GM11168 (cell line): ENCODE measurements at regions not wholly inside any gene's neighbourhood (a gene's known extent, or its start where the extent isn't known, plus 50 kb on each side); places are given as distances from the start of the nearest gene placed in this dataset.

Experiments used
- in situ Hi-C: fragments of 300-500 bp; cut with MboI; formaldehyde crosslinking; loops from one replicate; pipeline ENCODE4 v1.12.0; 2022; ENCODE audit warnings: low sequenced_read_pairs; ENCODE audit not compliant: unreplicated experiment

DNA sequence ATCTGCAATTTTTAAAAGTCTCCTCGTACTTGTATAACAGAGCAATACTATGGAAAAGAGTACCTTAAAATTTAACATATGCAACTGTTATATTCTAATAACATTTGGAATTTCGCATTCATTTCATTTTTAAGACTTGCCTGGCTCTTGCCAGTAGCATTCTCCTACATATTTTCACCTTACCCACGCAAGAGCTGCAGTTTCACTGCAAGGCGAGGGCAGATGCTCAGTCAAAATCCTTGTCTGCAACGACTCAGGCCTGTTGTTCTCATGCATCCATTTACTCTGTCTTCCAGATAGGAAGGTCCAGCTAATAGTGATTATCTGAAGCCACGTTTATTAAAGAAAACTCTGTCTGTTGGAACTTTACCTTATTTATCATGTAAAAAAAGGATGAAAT, 227.0 kb upstream of the RFC3 start:
- in situ Hi-C loops = no loop called here

DNA sequence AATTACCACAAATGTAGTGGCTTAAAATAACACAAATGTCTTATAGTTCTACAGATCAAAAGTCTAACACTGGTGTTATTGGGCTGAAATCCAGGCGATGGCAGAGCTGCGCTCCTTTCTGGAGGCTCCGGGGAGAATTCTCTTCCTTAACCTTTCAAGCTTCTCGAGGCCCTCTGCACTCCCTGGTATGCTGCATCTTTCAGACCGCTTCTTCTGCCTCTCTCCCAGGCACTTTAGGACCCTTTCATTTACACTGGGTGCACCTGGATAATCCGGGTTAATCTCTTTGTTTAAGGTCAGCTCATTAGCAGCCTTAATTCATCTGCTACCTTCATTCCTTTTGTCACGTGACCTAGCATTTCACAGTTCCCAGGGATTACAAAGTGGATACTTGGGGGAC, 211.3 kb upstream of the RFC3 start:
- in situ Hi-C loops = no loop called here

DNA sequence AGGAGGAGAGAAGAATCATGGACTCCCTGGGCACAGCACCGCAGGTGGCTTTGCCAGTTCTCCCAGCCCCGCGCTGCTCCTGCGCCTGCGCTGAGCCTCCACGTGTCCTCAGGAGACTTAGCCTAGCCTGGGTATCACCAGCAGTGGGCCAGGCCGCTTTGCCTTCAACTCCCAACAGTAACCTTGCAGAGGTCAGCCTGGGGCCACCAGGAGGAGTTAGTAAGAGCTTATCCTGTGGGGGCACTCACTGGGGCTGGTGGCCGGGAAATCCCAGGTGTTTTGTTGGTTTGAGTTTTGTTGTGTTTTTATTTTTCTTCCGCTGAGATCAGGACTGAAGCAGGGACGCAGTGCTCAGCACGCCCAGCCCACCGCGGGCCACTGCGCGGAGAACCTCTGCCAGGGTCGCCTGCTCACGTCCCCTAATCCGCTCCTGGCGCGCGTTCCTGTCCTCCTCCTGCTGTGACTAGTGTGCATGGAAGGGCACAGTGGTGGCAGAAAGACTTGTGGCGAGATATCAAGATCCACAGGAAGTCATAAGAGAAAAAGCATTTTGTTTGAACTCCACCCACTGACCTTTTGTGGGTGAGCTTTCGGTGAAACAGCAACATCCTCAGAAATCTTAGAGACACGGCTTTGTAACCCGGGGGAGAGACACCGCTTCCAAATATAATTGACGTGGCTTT, 207.4 kb upstream of the RFC3 start:
- in situ Hi-C loops = no loop called here

DNA sequence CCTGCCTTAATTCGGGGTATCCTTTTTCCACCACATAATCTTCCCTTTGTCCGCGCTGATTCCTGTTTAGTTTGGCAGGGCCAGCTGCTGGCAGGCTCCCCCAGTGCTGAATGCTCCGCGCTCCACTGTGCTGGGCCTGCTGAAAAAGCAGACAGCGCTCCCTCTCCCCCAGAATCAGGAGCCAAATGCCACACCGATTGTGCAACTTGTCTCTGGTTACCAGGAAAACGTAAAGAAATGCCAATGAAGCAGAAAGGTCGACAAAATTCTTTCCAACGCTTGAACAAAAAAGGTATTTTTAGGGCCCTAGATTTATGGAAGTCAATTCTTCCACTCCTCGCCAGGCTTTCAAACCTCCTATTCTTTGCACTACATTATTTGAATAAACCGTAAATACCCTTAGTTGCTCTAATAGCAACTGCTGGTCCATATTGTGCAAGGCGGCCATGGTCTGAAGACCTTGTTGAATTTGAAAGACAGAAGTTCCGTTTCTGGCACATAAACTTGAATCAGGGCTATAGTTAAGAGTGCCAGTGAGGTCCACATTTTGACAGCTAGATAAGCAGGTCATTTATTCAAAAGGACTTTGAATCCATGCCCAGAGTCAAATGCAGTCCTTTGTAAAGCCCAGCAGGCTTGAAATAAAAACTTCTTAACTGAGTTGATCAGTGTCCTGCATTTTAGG, 206.7 kb upstream of the RFC3 start:
- in situ Hi-C loops = no loop called here

DNA sequence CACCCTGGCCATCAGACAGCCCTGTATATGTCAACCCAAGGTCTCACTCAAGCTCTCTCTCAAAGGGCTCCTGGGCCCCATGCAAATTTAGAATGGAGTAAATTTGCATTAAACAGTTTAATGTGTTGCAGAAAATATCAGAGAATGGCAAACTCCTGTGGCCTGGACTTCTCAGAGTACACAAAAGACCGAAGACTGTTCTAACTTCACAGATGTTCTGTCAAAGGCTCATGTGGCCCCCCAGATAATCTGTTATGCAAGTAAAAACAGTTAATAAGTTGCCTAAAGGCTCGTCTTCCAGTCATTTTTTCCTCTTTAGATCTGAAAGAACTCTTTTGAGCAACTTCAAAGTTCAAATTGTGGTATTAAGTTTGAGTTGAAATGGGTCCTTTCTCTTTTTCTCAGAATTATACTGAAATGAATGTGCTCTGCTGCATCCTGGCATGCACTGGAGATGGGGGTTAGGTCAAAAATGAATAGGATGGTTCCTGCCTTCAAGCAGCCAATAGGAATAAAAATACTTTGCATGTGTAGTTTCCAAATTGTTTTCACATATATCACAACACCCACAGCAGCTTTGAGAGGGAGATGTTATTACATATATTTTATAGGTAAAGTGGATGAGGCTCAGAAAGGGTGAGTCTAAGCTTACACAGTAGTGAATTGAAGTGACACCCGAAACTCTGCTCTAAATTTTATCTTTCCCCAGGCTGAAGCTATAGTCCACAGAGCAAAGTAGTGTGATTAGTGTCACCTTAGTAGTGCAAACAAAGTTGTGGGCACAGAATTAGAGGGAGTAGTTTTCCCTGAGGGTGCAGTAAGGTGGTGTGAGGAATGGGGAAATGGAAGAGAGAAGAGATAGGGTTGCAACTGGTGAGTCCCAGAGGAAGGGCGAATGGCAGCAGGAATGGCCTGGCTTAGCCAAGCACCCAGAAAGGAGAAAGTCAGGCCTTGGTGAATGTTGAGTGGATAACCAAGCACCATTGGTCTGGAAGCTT, 205.0 kb upstream of the RFC3 start:
- in situ Hi-C loops = no loop called here

DNA sequence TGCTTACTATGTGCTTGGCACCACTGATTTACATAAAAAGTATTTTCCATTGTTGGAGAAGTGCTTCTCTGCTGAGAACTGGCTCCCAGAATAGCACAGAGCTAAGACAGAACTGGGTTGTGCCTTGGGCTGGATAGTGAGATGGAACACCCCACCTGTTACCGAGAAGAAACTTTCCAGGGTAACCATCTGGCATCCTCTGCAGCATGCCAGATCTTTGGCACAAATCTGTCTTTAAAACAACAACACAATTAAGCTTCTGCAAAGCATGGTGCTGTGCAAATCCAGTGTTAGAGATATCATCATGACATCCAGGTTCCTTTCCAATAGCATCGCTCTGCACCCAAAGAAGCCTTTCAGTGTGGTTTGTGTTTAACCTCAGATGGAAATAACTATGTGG, 202.5 kb upstream of the RFC3 start:
- in situ Hi-C loops = no loop called here

DNA sequence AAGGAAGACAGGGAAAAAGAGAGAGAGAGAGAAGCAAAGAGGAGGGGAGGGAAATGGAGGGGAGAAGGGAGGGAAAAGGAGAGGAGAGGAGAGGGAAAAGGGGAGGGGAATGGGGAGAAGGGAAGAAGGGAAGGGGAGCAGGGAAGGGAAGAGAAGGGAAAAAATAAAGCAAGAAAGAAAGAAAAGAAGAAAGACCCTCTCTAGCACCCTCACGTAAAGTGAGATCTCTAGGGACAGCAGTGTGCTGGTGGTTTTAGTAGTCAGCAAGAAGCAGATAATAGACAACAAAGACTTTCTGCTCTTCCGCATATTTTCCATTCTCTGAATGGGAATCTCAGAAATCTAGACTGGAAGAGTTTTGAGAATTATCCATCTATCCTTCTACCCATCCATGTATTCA, 201.8 kb upstream of the RFC3 start:
- in situ Hi-C loops = no loop called here

DNA sequence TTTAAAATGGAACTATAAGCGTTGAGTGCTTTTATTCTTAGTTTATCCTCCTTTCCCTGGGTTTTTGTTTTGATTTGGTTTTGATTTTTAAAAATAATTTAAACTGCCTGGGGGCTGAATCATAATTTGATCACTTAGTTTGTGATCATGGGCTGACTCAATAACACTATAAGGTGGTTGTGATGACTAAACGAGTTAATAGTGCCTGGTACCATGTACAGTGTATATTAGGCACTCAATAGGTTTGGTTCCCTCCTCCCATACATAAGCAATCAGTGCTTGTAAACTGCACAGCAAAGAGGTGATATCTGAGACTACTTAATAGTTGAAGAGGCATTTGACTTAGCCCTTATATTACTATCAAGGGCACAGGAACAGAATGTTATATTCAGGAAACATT, 200.9 kb upstream of the RFC3 start:
- in situ Hi-C loops = no loop called here

DNA sequence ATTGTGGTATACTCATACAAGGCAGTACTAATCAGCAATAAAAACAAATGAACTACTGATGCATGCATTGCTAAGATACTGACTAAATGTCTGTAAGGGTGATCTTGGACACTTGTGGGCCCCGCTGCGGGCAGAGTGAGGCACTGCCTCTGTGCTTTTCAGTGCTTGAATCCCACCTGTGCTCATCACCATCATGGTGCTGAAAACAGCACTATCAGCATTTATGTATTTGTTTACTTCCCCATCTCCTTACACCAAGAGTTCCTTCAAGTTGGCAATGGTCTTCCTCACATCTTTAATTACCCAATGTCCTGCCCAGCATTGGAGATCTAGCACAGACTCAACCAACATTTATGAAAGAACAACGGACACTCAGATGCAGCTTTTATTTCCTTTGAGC, 193.7 kb upstream of the RFC3 start:
- in situ Hi-C loops = no loop called here

DNA sequence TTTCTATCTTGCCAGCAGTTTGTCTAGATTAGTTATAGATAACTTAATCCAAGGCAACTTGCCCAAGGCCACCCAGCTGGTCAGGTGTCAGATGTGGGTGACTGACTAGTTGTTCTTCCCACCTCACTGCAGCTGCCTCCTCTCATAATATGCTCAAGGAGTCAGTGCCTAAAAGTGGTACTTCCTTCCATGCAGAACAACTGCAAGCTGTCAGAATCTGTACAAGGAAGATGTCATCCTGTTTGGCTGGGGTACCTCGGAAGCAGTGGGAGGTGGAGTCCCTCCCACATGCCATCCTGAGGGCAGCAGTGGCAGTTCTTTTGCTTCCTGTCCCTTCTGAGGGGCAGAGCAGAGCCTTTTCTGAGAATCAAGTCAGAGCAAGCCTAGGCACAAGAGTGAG, 193.2 kb upstream of the RFC3 start:
- in situ Hi-C loops = no loop called here

DNA sequence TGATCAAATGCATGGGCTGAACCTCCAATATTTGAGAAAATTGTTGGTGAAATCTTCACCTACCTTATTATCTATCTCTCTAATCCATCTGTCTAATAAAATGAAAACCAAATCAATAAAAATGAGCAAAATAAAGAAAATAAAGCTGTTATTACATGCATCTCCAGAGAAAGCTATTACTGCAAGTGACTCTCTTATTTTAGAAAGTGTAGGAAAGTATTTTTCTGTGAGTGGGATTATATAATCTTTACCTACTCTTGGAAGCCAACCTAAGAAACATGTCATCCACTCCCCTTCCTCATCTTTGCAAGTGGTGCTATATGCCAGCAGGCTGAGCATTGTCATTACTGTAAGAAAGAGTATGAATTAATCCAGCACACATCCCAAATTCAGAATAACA, 191.5 kb upstream of the RFC3 start:
- in situ Hi-C loops = no loop called here

DNA sequence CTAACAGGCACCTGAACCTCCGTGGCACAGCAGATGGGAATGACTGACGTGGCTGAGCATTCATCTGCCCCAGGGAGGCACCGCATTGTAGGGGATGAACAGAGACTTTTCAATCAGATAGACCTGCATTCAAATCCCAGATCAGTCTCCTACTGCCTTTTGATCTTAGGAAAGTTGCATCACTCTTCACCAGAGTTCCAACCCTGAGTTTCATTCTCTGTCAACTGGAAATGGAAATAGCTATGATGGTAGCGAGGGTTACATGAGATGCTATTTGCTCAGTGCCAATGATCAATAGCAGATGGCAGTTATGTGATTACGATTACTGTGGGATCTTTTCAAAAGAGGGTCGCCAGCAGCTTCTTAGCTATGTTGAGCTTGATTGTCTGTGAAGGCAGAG, 189.3 kb upstream of the RFC3 start:
- in situ Hi-C loops = no loop called here

DNA sequence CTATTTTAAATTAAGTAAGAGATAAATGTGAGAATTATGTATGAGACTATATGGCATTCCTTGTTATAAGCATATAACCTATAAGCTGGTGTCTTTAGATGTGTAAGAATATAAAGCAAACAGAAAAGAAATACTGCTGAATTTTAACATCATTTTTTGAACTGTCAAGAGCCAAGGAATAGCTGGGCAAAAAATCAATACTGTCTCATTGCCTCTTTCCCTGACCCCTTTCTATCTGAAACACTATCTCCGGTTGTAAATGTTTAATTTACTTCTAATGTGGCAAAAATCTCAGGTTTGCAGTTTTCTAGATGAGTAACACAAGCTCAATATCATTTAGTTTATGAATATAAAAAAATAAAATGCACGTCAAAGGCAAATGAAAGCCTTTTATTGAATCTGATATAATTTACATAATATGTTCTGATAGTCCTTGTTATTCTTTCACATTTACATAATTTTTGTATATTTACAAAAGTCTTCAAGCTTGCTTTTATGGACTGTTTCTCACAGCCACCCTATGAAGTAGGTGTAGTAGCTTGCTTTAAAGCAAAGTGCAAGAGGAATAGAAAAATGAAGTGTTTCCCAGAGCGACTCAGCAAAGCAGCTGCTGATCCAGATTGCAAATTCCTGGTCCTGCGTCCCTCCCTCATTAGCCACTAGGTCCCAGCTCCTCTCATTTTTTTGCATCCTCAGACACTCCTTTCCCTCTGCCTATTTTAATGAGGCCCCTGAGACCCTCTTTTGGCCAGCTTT, 188.2 kb upstream of the RFC3 start:
- in situ Hi-C loops = no loop called here

DNA sequence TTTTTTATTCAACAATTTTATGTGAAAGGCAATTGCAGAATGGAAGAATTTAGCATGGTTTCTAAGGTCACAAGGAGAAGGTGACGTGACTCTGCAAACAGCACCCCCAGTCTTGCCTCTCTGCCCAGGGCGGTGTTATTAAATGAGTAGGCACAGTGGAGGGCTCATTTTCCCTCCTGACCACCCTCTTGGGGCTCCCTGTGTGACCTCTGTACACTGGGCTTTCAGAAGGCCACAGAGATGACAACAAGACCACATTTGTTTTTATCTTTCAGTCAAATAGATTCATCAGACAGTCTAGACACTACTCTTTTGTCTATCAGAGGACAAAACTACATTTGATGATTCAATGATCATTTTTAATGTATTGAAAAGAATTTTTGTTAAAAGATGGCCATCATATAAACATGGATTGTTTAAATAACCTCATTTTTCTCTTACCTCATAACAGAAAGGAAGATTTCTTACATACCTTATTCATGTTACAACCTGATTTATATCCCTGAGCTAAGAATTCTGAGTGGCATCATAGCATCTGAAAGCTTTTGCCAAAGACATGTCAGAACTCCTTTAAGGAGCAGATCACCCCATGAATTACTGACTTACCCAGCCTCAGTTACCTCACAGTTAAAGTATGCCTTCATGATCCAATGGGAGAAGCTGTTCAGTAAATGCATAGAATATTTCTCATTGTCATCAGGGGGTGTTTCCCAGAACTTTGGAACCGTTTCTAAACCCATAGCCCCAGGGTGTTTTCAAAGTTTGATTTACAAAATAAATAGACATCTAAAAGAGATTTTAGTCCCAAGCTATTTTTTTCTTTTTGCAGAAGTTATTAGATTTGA, 184.0 kb upstream of the RFC3 start:
- in situ Hi-C loops = no loop called here

DNA sequence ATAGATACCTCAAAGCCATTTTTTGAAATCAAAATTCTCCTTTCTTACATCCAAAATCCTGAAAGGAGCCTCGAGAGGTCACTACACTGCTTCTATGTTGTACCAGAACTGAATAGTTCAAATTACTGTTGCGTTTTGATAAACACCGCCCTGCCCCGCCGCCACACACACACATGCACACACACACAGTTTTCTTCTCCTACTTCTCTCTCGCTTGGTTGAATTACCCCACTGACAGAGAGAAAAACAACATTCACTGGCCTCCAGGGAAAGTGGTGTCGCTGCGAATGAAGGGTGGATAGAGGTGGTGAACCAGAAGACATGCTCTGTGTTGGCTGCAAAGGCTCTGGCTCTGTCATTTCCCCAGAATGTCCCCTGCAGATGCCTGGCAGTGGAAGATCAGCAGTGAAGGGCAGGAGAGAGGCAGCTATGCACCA, 183.4 kb upstream of the RFC3 start:
- in situ Hi-C loops = no loop called here

DNA sequence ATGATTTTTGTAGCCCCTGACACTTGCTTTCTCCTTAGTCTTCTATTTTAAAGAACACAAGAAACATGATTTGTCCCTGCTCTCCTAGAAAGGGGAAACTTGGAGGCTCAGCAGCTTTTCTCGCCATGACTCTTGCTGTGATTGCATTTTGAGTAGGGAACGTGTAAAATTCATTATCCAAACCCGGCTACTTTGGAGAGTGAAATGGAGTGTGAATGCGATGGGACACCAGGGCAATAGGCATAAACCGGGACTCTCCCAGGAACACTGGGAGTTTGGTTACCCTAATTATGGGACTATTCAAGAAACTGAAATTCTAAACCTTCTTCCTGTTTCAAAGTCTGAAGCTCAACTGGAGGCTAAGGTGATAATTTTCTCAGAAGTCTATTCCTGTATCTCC, 181.7 kb upstream of the RFC3 start:
- in situ Hi-C loops = no loop called here

DNA sequence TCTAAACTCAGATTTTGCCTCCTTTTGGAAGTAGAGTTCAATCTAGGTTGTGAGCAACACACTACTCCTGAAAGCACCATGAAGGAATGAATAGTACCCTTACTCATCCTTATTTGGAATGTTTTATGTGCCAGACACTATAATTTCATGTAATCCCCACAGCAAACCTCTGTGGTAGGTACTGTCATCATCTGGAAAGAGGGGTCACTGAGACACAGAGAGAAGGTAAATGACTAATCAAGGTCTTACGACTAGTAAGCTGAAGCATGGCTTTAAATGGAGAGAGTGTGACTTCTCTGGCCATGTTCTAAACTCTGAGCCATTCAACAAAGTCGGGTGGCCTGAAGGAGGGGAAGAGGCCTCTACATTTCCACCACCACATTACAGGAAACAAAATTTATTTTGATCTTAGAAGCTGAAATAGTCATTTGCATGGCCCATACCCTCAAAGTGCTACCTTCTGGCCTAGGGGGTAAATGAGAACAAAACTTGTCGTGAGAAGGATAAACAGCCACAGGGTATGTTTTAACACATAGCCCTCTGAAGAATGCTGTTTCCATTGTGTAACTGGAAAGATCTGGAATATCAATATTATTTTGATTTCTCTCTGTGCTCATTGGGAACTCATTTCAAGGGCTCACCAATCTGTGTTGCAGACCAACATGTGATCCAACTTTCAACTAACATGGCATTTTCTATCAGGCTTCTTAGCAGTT, 180.8 kb upstream of the RFC3 start:
- in situ Hi-C loops = no loop called here

DNA sequence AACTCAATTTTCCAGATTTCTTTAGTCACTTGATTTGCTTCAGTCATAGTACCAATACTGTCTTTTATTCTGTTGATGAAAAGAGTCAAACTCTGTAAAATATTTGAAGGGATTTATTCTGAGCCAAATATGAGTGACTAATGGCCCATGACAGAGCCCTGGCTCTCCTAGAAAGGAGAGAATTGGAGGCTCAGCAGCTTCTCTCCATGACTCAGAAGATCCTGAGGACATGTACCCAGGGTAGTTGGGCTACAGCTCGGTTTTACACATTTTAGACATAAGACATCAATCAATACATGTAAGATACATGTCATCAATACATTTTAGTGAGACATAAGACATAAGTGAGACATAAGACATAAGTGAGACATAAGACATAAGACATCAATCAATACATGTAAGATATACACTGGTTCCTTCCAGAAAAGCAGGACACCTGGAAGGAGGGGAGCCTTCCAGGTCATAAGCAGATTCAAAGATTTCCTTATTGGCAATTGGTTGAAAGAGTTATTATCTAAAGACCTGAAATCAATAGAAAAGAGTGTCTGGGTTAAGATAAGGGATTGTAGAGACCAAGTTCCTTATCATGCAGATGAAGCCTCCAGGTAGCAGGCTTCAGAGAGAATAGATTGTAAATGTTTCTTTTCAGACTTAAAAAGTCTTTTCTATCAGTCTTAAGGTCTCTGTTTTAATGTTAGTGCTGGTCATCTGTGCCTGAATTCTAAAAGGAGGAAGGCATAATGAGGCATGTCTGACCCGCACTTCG, 179.8 kb upstream of the RFC3 start:
- in situ Hi-C loops = no loop called here
